Endothelial cell of umbilical vein (primary cell): ENCODE measurements at regions not wholly inside any gene's neighbourhood (a gene's known extent, or its start where the extent isn't known, plus 50 kb on each side); places are given as distances from the start of the nearest gene placed in this dataset.

Source experiments
- CTCF ChIP-seq, 2 donors: IDR thresholded peaks; 1 replicate in 1 of 2; 2 replicates in 1 of 2; pipeline ENCODE4 v1.5.1; 2011; ENCODE audit warnings: low read length in 2 of 2, mild to moderate bottlenecking in 2 of 2, moderate library complexity in 2 of 2, control low read depth in 1 of 2, inconsistent platforms in 1 of 2, low read depth in 1 of 2; ENCODE audit not compliant: insufficient read depth in 1 of 2; ENCODE audit errors: extremely low read depth in 1 of 2
- EZH2 ChIP-seq: IDR thresholded peaks from 2 replicates; pipeline ENCODE4 v1.6.1; 2012; ENCODE audit warnings: borderline replicate concordance, low read depth, mild to moderate bottlenecking, moderate library complexity, low read length, inconsistent platforms; ENCODE audit not compliant: severe bottlenecking
- GATA2 ChIP-seq: IDR thresholded peaks from 2 replicates; pipeline ENCODE4 v1.7.0; 2011; ENCODE audit warnings: low read depth, mild to moderate bottlenecking, moderate library complexity, mixed read lengths, low read length; ENCODE audit not compliant: insufficient read length, insufficient read depth
- POLR2AphosphoS5 ChIP-seq: IDR thresholded peaks from 2 replicates; pipeline ENCODE4 v1.6.1; 2012; ENCODE audit warnings: low read depth, mild to moderate bottlenecking, control low read depth, low read length, moderate library complexity; ENCODE audit not compliant: insufficient read depth

- TF ChIP-seq CTCF (IDR thresholded peaks at IDR 0.05; ENCODE audit: extremely low read depth in 1 of 2, insufficient read depth in 1 of 2, low read depth in 1 of 2, low read length in 2 of 2) (no peak), POLR2AphosphoS5 (no peak), EZH2 (no peak), GATA2 (no peak)
These were observed 118.5 kb downstream of the MFSD1 start for GRCh38 chr3:158920371-158920770.
